ENCODE measurements at regions not wholly inside any gene's neighbourhood (a gene's known extent, or its start where the extent isn't known, plus 50 kb on each side); places are given as distances from the start of the nearest gene placed in this dataset.

GRCh38 chr9:129247285-129248153, 69.5 kb upstream of the IER5L start:
- Histone ChIP-seq H3K9me3 (no peaks in the 10 kb centered on the region), H3K4me3 (no peak overlapping the region), H3K27me3 (replicated peaks in 1 of 7) (peaks cover 0 to 37% (median 0%) of the 10 kb centered on the region in 7 donors), H3K36me3 (no peaks in the 10 kb centered on the region), H3K4me1 (no peaks in the 10 kb centered on the region), H3K27ac (no peak overlapping the region)
- TF ChIP-seq CTCF (IDR thresholded peaks at IDR 0.05 in 8 of 11, conservative IDR thresholded peaks at IDR 0.05 in 3 of 11) = no peak
- no peak for TF ChIP-seq POLR2AphosphoS5 (IDR thresholded peaks at IDR 0.05)
- 83 to 90% (median 86%) methylated on average over 13 of the region's 13 CpGs for WGBS, 5 donors
- intact Hi-C loops (cut with DNase I; ENCODE audit: low total_unique reads) = no loop called here
- DNase-seq = peak; percentile 40

GRCh38 chr9:129245276-129245675, 67.2 kb upstream of the IER5L start:
- Histone ChIP-seq H3K36me3 (no peaks in the 10 kb centered on the region), H3K9me3 (no peaks in the 10 kb centered on the region), H3K4me1 (no peaks in the 10 kb centered on the region), H3K27me3 (replicated peaks in 1 of 7) (peaks cover 0 to 34% (median 0%) of the 10 kb centered on the region in 7 donors), H3K4me3 (no peak overlapping the region), H3K27ac (no peak overlapping the region)
- WGBS, 5 donors = 61 to 79% (median 71%) methylated on average over 14 to 15 of the region's 15 CpGs
- peak; percentile 37 for DNase-seq
- TF ChIP-seq POLR2A (IDR thresholded peaks at IDR 0.05) (no peak), POLR2AphosphoS5 (IDR thresholded peaks at IDR 0.05) (no peak), CTCF (IDR thresholded peaks at IDR 0.05 in 8 of 11, conservative IDR thresholded peaks at IDR 0.05 in 3 of 11) (no peak)
- intact Hi-C loops (cut with DNase I; ENCODE audit: low total_unique reads) = no loop called here

GRCh38 chr9:129242971-129243561, 65.0 kb upstream of the IER5L start:
- H3K27me3 ChIP-seq (replicated peaks in 1 of 7) = peaks cover 0 to 29% (median 0%) of the 10 kb centered on the region in 7 donors
- H3K4me1 ChIP-seq = peaks cover 0 to 1% (median 0%) of the 10 kb centered on the region in 6 donors
- H3K27ac ChIP-seq = no peak overlapping the region
- H3K36me3 ChIP-seq = no peaks in the 10 kb centered on the region
- H3K4me3 ChIP-seq = no peak overlapping the region
- H3K9me3 ChIP-seq = no peaks in the 10 kb centered on the region
- DNase-seq = peak; percentile 59
- intact Hi-C loops (cut with DNase I; ENCODE audit: low total_unique reads) = no loop called here
- TF ChIP-seq POLR2A (IDR thresholded peaks at IDR 0.05) = no peak
- TF ChIP-seq CTCF (IDR thresholded peaks at IDR 0.05 in 8 of 11, conservative IDR thresholded peaks at IDR 0.05 in 3 of 11) = no peak
- TF ChIP-seq POLR2AphosphoS5 (IDR thresholded peaks at IDR 0.05) = no peak
- WGBS, 5 donors = 79 to 93% (median 87%) methylated on average over 19 to 20 of the region's 20 CpGs
